GM12878 (cell line): ENCODE measurements at regions not wholly inside any gene's neighbourhood (a gene's known extent, or its start where the extent isn't known, plus 50 kb on each side); places are given as distances from the start of the nearest gene placed in this dataset.

Experiments
- ATAC-seq: fragments of 200-7000 bp; cut with Tn5 transposase; 3 replicates; pipeline ENCODE4 v1.9.1; 2020; ENCODE audit warnings: mild to moderate bottlenecking, moderate library complexity
- BruUV-seq: library from RNA; stranded (reverse); fragments of 400-500 nt; replicated peaks from 2 replicates; lab custom pipeline; 2021; lab: Mats Ljungman, UMichigan
- CTCF ChIA-PET: fragments of 300-600 bp; sonication (Branson Sonifier 250); formaldehyde crosslinking; extraction: SDS; loops from one replicate; lab custom pipeline; 2021; ENCODE audit warnings: inconsistent platforms; lab: Yijun Ruan, JAX
- POLR2A ChIA-PET: fragments of 350-600 bp; formaldehyde crosslinking; extraction: SDS; loops from one replicate; lab custom pipeline; 2021; ENCODE audit warnings: inconsistent platforms; lab: Charles Lee
- RAD21 ChIA-PET: fragments of 300-600 bp; sonication (Branson Sonifier 250); formaldehyde crosslinking; loops from one replicate; lab custom pipeline; 2023; ENCODE audit warnings: antibody characterized with exemption; ENCODE audit not compliant: unreplicated experiment; lab: Charles Lee
- SMC1A ChIA-PET: fragments of 300-600 bp; sonication (Branson Sonifier 250); formaldehyde crosslinking; loops from one replicate; lab custom pipeline; 2023; ENCODE audit not compliant: unreplicated experiment, uncharacterized antibody; lab: Charles Lee
- DNase-seq: peaks from one replicate; pipeline ENCODE4 v3.0.0-alpha.2; 2011; ENCODE audit warnings: low read depth, low spot score
- FAIRE-seq: peaks from 3 replicates; lab custom pipeline; 2011; peaks lifted over from hg19 to GRCh38; lab: Jason Lieb, UNC
- H2AFZ ChIP-seq: 2 replicates; pipeline ENCODE4 v1.6.0; 2011; ENCODE audit warnings: low read depth, low read length, control low read depth; ENCODE audit not compliant: control insufficient read depth
- H3K27ac ChIP-seq: 2 replicates; pipeline ENCODE4 v1.5.1; 2011; ENCODE audit warnings: control low read depth; ENCODE audit not compliant: control insufficient read depth, insufficient read depth
- H3K27me3 ChIP-seq, 2 experiments: replicated peaks in 1 of 2; 2 replicates each; pipeline versions ENCODE4 v1.6.0 to v1.6.1; 2011; ENCODE audit warnings: low read length in 1 of 2; ENCODE audit not compliant: control insufficient read depth in 2 of 2, insufficient read depth in 2 of 2
- H3K36me3 ChIP-seq, 2 experiments: 2 replicates each; pipeline ENCODE4 v1.5.1; 2011; ENCODE audit warnings: low read length in 1 of 2; ENCODE audit not compliant: control insufficient read depth in 2 of 2, insufficient read depth in 2 of 2
- H3K4me1 ChIP-seq: 2 replicates; pipeline ENCODE4 v1.6.1; 2011; ENCODE audit warnings: mild to moderate bottlenecking, low read length, moderate library complexity, mixed read lengths; ENCODE audit not compliant: control insufficient read depth, insufficient read depth
- H3K4me2 ChIP-seq: 2 replicates; pipeline ENCODE4 v1.6.0; 2011; ENCODE audit warnings: control low read depth; ENCODE audit not compliant: control insufficient read depth, insufficient read depth
- H3K4me3 ChIP-seq: fragments of 200-600 bp; sonication (generic); 2 replicates; pipeline ENCODE4 v1.5.1; 2016
- H3K79me2 ChIP-seq: 2 replicates; pipeline ENCODE4 v1.6.0; 2011; ENCODE audit warnings: low read length; ENCODE audit not compliant: control insufficient read depth, insufficient read depth
- H3K9ac ChIP-seq: 2 replicates; pipeline ENCODE4 v1.8.0; 2011; ENCODE audit warnings: low read length, control low read depth, mixed read lengths; ENCODE audit not compliant: control insufficient read depth, insufficient read depth
- H3K9me3 ChIP-seq: replicated peaks from 3 replicates; pipeline ENCODE4 v1.5.1; 2011; ENCODE audit warnings: mild to moderate bottlenecking, low read length; ENCODE audit not compliant: control insufficient read depth, insufficient read depth
- H4K20me1 ChIP-seq: 2 replicates; pipeline ENCODE4 v1.6.0; 2011; ENCODE audit not compliant: control insufficient read depth, insufficient read depth
- BMI1 ChIP-seq: fragments of 450-650 bp; IDR thresholded peaks from 2 replicates; pipeline ENCODE4 v1.6.1; 2016; ENCODE audit warnings: mild to moderate bottlenecking, moderate library complexity, borderline replicate concordance
- CHD2 ChIP-seq: IDR thresholded peaks from 2 replicates; pipeline ENCODE4 v1.6.1; 2011; ENCODE audit warnings: low read depth, low read length, improper control_type of control experiment, borderline replicate concordance
- ESRRA ChIP-seq: IDR thresholded peaks from 2 replicates; pipeline ENCODE4 v1.6.1; 2012; ENCODE audit warnings: mild to moderate bottlenecking, low read length, improper control_type of control experiment
- GATAD2B ChIP-seq: fragments of 450-650 bp; conservative IDR thresholded peaks from 2 replicates; pipeline ENCODE4 v1.6.1; 2017; ENCODE audit warnings: low read depth, mild to moderate bottlenecking, moderate library complexity
- HDAC6 ChIP-seq: fragments of 200-600 bp; sonication (generic); IDR thresholded peaks from one replicate; pipeline ENCODE4 v1.8.0; 2017; ENCODE audit warnings: antibody characterized with exemption; ENCODE audit not compliant: unreplicated experiment
- IRF4 ChIP-seq: IDR thresholded peaks from 2 replicates; pipeline ENCODE4 v1.6.1; 2011; ENCODE audit warnings: low read depth, low read length
- JUNB ChIP-seq: IDR thresholded peaks from 2 replicates; pipeline ENCODE4 v1.6.1; 2016; ENCODE audit warnings: antibody characterized with exemption, mild to moderate bottlenecking
- MYB ChIP-seq: fragments of 150-350 bp; IDR thresholded peaks from 2 replicates; pipeline ENCODE4 v1.6.1; 2014; ENCODE audit warnings: mild to moderate bottlenecking, low read depth, low read length, borderline replicate concordance
- NFYA ChIP-seq: IDR thresholded peaks from 2 replicates; pipeline ENCODE4 v1.6.1; 2011; ENCODE audit warnings: low read depth, mild to moderate bottlenecking, low read length, improper control_type of control experiment, borderline replicate concordance
- NRF1 ChIP-seq: conservative IDR thresholded peaks from 2 replicates; pipeline ENCODE4 v1.6.1; 2011; ENCODE audit warnings: mild to moderate bottlenecking, low read depth, low read length, improper control_type of control experiment
- POLR2A ChIP-seq: IDR thresholded peaks from 2 replicates; pipeline ENCODE4 v1.6.1; 2011; ENCODE audit warnings: low read depth, mild to moderate bottlenecking, low read length
- SREBF2 ChIP-seq: IDR thresholded peaks from 2 replicates; pipeline ENCODE4 v1.6.1; 2012; ENCODE audit warnings: mild to moderate bottlenecking, low read length
- ZNF24 ChIP-seq: fragments of 450-650 bp; IDR thresholded peaks from 2 replicates; pipeline ENCODE4 v1.6.1; 2017; ENCODE audit warnings: antibody characterized with exemption, mild to moderate bottlenecking
- WGBS: methylation state at CpG from one replicate; pipeline ENCODE4 v1.1.6; 2016; ENCODE audit warnings: low lambda C conversion rate; ENCODE audit not compliant: insufficient replicate concordance, insufficient coverage; ENCODE audit errors: missing lambda C conversion rate; 5-methylcytosine and 5-hydroxymethylcytosine counted together
- in situ Hi-C: fragments of 300-500 bp; cut with MboI; formaldehyde crosslinking; loops from 9 replicates; pipeline ENCODE4 v1.14.3; 2018; ENCODE audit warnings: mixed read lengths
- intact Hi-C: fragments of 100-400 bp; cut with micrococcal nuclease; formaldehyde crosslinking; loops from one replicate; pipeline ENCODE4 v1.14.2; 2022; ENCODE audit not compliant: unreplicated experiment
- TF ChIP-seq, protein P1 (sequence below): IDR thresholded peaks from 2 replicates; pipeline ENCODE4 v1.6.1; 2012; ENCODE audit warnings: low read depth, low read length, improper control_type of control experiment

DNA sequence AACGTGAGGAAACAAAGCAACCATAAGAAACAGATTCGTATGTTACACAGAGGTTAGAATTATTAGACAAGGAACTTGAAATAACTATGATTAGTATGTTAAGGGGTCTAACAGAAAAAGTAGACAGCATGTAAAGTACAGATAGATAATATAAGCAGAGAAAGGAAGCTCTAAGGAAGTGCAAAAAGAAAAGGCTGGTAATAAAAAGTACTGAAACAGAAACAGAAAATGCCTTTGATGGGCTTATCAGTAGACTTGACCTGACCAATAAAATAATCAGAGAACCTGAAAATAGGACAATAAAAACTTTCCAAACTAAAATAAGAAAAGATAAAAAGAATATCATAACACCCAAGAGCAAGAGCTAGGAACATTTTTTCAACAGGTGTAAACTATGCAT is 225.8 kb downstream of the RND3 start:
- no peaks in the 10 kb centered on the region for H3K79me2 ChIP-seq
- no TSS peak for BruUV-seq
- H2AFZ ChIP-seq = no peak overlapping the region
- no peak overlapping the region for H3K4me2 ChIP-seq
- H3K4me3 ChIP-seq = no peak overlapping the region
- intact Hi-C loops (no loop called here), in situ Hi-C loops (no loop called here)
- TF ChIP-seq NFYA (no peak), ESRRA (no peak), IRF4 (no peak), HDAC6 (no peak), JUNB (no peak), SREBF2 (no peak), GATAD2B (no peak), CHD2 (no peak), POLR2A (no peak), NRF1 (no peak), ZNF24 (no peak), BMI1 (no peak), MYB (no peak)
- TF ChIP-seq, protein P1, sequence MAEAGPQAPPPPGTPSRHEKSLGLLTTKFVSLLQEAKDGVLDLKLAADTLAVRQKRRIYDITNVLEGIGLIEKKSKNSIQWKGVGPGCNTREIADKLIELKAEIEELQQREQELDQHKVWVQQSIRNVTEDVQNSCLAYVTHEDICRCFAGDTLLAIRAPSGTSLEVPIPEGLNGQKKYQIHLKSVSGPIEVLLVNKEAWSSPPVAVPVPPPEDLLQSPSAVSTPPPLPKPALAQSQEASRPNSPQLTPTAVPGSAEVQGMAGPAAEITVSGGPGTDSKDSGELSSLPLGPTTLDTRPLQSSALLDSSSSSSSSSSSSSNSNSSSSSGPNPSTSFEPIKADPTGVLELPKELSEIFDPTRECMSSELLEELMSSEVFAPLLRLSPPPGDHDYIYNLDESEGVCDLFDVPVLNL = no peak
- no peak overlapping the region for H3K27ac ChIP-seq
- CTCF ChIA-PET = no interaction called here
- H3K9ac ChIP-seq = no peak overlapping the region
- FAIRE-seq = no peak
- H3K36me3 ChIP-seq = no peaks in the 10 kb centered on the region
- no peak for DNase-seq
- RAD21 ChIA-PET = no interaction called here
- POLR2A ChIA-PET = no interaction called here
- no peaks in the 10 kb centered on the region for H3K4me1 ChIP-seq
- no peaks in the 10 kb centered on the region for H3K9me3 ChIP-seq
- H3K27me3 ChIP-seq = no peaks in the 10 kb centered on the region
- SMC1A ChIA-PET = no interaction called here
- no peaks in the 10 kb centered on the region for H4K20me1 ChIP-seq
- no peak for ATAC-seq
- WGBS = 3% methylated on average over 2 of the region's 2 CpGs
